ENCODE measurements at regions not wholly inside any gene's neighbourhood (a gene's known extent, or its start where the extent isn't known, plus 50 kb on each side); places are given as distances from the start of the nearest gene placed in this dataset.

- TF ChIP-seq CTCF (conservative IDR thresholded peaks at IDR 0.05) = no peak
- H3K27ac ChIP-seq = no peak overlapping the region
Measured at GRCh38 chr12:131491155-131491554, 219.7 kb upstream of the SFSWAP start.

GRCh38 chr12:131491916-131492490, 218.9 kb upstream of the SFSWAP start:
- no peak for TF ChIP-seq CTCF (conservative IDR thresholded peaks at IDR 0.05)
- no peak overlapping the region for H3K27ac ChIP-seq

- TF ChIP-seq CTCF (conservative IDR thresholded peaks at IDR 0.05) = no peak
- H3K27ac ChIP-seq = no peak overlapping the region
Measured at GRCh38 chr12:131493068-131493826, 217.6 kb upstream of the SFSWAP start.

DNA sequence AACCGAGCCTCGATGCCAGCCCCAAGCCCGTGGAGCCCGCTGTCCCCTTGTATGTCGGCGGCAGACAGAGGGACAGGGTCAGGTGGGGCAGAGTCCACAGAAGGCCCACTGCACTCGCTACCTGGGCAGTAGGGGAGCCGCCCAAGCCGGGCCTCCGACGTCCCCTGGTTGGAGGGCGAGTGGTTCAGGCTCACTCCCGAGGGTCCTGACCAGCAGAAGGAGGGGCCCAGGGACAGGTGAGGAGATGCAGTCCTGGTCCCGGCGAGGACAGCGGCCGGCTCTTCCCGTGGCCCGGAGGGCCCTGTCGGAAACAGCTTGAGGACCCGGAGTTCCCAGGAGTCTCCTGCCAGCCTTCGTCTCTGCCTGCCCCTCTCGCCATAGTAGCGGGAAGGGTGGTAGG, 216.7 kb upstream of the SFSWAP start:
- TF ChIP-seq CTCF (conservative IDR thresholded peaks at IDR 0.05) = no peak
- no peak overlapping the region for H3K27ac ChIP-seq

GRCh38 chr12:131494741-131495524, 216.0 kb upstream of the SFSWAP start:
- H3K27ac ChIP-seq = no peak overlapping the region
- TF ChIP-seq CTCF (conservative IDR thresholded peaks at IDR 0.05) = no peak

- H3K27ac ChIP-seq = no peak overlapping the region
- no peak for TF ChIP-seq CTCF (conservative IDR thresholded peaks at IDR 0.05)
Measured at GRCh38 chr12:131497966-131498365, 212.9 kb upstream of the SFSWAP start.

- TF ChIP-seq CTCF (conservative IDR thresholded peaks at IDR 0.05) = no peak
- H3K27ac ChIP-seq = no peak overlapping the region
Measured at GRCh38 chr12:131499160-131499863, 211.6 kb upstream of the SFSWAP start.

Data from VCaP (cell line).